Renal pelvis (tissue), 1 donor: ENCODE measurements at regions not wholly inside any gene's neighbourhood (a gene's known extent, or its start where the extent isn't known, plus 50 kb on each side); places are given as distances from the start of the nearest gene placed in this dataset.
A peak's percentile ranks its signal among the peaks of the same experiment; 100 is the strongest.
"Not testable (repeated sequence)": the region's sequence is repeated elsewhere in the genome, so short reads cannot be mapped to it uniquely, and the experiment has no call there.

Experiments used
- DNase-seq: peaks from one replicate; pipeline ENCODE4 v3.0.0-alpha.2; 2013

DNA sequence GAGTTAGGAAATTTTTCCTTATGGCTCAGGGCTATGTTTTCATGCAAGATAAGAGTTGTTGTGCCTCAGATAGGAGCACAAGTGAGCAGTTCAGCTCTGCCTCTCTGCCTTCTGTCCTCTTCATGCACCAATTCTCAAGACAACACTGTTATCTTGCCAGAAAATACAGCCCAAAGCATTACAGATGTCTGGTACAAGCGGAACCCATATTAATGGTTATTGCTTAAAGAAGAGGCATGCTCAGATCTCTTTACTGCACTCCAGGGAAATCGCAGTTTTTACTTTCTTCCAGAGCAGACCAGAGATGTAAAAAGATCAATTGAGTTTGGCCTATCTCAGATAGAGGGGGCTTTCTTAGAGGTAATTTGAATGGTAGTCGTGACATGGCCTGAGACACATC, 361.6 kb upstream of the WWC1 start:
- no peak for DNase-seq

DNA sequence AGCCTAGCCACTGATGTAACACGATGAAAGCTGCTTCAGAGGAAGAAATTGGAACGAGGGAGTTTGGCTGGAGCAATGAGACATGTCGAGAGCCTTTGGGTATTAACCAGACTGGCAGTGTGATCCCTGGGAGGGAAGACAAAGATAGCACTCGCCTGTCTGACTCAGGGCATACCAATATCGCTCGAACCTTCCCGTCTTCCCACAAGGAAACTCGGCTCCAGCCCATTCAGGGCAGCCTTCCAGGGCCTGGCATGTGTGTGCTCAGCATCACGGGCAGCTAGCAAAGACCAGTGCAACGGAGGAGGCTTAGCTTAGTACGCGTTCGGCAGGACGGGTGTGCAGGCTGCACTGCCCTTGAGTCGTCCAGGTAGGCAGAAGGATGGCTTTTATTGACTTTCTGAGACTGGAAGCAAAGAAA, 356.9 kb upstream of the WWC1 start:
- DNase-seq, result no peak

DNA sequence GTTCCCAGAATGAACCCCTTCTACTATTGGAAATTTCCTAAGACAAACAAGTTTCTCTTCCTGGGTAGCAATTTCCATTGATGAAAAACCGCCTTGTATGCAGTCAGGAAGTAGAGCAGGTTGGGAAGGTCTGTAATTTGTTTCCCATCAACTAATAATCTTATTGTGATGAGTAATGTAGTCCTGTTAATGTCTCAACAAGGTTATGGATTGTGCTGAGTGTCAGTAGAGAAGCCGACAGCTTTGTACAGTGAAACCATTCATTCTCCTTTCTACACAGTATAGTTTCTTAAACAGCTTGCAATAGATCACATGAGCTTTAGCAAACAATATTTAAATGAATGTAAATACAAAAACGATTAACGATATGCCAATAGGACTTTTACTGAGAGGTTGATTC, 355.4 kb upstream of the WWC1 start:
- DNase-seq, result no peak

DNA sequence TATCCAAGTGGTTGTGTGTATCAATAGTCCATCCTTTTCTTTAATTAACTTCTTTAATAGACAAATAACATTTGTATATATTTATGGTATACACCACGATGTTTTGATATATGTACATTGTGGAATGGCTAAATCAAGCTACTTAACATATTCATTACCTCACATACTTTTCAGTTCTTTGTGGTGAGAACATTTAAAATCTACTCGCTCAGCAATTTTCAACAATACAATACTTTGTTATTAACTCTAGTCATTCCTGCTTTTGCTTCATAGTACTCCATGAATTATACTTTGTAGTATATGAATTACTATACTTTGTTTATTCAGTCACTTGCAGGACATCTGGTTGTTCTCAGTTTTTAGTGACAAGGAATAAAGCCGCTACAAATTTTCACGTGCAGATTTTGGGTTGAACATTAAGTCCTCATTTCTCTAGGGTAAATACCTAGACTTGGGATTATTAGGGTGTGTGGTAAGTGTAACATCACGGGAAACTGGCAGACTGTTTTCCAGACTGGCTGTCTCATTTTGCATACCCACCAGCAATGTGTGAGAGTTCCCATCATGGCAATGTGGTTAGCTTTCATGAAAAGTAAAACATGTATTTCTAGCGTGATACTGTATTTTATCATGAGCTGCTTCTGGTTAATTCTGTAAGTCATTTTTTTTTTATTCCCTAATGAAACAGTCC, 354.4 kb upstream of the WWC1 start:
- no peak for DNase-seq

DNA sequence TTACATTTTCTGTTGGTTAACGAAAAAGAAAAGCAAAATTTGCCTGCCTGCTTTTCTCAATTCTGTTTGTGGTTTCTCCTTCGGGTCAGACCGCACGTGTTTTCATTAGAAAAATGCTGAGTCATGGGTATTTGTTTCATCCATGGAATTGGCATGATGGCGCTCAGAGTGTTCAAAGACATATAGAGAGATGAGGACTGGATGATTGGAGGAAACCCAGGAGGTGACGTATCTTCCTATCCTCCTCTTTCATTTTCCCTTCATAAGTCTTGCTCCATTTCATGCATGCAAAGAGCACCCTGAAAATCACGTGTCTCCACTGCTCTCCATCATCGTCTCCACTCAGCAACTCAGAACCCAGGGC, 353.8 kb upstream of the WWC1 start:
- no peak for DNase-seq

DNA sequence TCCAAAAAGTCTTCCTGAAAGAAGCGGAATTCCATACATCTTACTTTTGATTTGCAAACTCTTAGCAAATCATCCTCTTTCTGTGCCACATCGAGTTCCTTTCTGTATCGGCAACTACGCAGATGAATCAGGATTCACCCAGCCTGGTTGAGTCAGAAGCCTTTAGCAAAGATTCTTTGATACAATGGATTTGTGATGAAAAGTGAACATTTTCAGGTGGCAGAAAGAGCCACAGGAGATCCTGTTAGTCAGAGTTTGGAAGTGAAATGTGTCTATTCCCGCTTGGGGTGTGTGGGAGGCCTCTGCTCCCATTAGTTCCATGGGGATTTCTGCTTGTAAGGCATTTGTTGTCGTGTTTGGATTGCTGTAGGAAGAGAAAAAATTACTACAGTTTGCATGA, 351.8 kb upstream of the WWC1 start:
- no peak for DNase-seq

DNA sequence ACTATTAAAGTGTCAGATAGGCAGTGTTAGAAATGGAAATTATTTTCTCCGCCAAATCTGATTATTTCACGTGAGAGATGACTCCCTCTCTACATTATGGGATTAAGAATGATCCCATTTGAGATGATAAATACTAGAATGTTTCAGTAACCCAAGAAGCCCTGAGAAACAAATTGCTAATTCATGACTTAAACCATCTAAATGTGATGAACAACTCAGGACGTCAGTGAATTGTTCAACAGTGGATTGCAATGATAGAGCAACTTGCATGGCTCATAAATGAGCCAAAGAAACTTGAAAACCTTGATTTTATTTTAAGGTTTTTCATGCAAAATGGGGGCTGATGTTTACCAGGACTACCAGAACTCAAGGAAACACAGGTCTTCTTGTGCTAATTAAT, 350.5 kb upstream of the WWC1 start:
- DNase-seq, result no peak

DNA sequence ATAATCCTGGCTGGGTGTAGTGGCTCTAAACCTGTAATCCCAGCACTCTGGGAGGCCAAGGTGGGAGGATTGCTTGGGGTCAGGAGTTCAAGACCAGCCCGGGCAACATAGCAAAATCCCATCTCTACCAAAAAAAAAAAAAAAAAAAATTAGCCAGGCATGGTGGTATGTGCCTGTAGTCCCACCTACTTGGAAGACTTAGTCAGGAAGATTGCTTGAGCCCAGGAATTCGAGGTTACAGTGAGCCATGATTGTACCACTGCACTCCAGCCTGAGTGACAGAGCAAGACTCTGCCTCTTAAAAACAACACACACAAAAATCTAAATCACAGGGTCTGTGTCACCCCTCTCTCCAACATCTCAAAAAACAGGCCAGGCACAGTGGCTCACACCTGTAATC, 349.9 kb upstream of the WWC1 start:
- DNase-seq, result not testable (repeated sequence)

DNA sequence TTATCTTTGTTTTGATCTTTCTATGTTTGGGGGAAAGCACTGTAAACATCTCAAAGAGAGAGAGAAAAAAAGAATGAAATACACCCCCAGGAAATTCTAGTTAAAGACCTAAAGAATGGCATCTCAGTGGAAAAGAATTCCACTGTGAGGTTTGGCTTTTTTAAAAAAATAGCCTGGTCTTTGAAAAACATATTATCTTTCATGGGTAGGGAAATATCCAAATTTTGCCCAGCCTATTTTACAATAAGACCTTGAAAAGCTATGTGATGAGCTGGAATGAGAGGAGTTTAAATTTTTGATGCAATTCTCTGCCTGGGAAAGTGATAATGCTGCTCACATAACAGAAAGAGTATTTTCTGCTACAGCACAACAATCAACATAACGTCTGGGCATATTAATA, 348.1 kb upstream of the WWC1 start:
- DNase-seq, result no peak

DNA sequence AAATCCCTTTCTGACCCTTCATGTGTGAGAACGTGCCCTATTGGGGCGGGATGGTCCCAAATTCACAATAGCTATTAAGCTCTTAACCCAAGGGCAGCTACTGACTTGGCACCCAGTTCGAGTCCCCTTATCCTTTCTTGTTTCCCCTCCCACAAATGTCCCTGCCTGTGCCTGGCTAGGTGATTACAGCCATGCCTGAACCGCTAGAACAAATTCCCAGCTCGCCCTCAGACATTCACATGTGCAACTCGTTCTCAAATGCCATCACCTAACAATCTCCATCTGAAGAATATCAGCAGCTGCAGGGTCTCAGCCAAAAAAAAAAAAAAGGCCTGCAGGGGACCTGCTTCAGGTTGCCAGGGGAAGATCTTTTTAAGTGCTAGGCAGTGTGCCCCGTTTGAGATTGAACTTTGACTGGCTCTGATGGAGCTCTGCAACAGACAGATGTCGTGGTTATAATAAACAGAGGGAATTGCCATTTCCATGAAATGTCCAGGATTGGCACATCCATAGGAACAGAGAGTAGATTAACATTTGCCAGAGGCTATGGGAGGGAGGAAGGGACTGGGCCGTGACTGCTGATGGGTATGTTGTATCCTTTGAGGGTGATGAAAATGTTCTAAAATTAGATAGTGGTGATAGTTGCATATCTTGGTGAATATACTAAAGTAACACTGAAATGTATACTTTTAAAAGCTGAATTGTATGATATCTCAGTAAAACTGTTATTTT, 347.2 kb upstream of the WWC1 start:
- no peak for DNase-seq

DNA sequence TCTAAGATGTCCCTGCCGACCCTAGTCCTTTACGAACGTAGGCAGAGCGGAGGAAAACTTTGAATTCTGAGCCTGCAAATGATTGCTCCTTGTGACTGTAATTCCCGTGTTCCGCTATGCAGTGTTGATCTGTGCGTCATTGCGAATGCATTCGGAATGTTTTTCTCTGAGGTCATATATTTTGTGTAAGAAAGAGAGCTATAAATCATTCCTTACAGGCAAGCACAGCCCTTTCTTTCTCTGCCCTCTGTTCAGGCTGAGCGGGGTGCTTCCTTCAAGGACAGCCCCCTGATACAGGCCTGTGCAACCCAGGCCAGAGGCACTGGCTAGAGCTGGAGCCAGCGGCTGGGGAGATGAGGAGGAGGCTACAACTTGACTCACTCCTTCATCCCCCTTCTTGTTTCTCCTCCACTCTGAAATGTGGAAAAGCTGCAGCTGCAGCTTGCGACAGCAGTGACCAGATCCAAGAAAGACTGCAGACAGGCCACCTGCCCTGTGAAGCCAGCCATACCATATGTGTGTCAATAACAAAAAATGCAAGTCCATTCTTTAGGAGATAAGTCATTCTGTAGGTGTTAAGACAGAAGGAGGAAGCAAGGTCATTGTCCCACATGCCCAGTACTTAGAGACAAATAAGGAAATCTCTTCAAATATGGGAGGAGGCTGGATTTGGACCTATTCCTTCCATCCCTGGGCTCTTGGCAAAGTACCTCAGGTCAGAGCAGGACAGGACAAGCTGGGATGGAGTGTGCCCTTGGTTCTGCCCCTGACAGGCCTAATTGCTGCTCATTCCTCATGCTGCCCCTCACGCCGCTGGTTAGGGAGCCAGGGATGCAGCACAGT, 345.7 kb upstream of the WWC1 start:
- peak; percentile 73 for DNase-seq

DNA sequence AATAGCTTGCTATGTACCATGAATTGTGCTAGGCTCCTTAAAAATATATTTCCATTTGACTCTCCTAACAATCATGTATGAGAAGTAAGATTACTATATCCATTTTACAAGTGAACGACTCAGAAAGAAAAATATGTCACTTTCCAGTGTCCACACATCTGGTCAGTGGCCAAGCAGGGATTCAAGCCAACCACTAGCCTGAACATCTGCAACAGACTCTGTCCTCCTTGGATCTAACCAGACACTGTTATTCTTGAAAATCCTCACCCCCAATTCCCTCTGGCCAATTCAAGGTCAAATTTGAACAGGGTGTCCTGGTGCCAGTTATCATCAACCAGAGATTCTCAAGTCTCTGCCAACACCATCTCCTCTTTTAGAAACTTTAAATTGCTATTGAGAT, 344.1 kb upstream of the WWC1 start:
- no peak for DNase-seq

DNA sequence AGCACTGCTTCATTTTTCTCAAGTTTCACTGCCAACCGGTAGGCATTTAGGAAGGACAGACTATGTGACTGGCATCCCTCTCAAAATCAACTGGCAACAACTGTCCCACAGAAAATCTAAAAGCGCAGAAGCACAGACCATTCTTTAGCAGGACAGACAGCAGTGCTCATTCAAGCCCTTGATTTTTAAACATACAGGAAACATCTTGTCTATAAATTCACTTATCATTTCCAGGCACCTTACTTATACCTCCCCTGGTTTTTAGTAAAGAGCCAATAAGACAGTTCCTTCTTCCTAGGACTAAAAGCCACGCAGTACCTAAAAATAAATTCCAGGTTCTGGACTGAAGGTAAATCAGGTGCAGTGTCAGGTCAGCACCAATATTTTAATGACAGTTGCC, 343.2 kb upstream of the WWC1 start:
- no peak for DNase-seq

DNA sequence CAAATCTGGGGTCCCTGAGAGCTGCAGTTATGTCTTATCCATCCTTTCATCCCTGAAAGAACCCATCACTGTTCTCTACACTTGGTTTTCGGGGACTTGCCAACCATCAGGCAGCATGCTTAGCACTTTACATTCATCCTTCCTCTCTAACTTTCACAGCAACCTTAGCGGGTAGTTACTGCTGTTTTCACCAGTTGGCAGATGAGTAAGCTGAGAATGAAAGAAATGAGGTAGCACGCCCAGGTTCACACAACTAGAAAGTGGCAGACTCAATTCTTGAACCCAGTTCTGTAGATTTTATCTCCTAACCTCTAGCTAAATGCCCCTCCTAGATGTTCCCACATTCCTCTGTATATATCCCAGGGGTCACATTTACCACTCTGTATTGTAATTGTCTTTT, 342.0 kb upstream of the WWC1 start:
- DNase-seq, result no peak

DNA sequence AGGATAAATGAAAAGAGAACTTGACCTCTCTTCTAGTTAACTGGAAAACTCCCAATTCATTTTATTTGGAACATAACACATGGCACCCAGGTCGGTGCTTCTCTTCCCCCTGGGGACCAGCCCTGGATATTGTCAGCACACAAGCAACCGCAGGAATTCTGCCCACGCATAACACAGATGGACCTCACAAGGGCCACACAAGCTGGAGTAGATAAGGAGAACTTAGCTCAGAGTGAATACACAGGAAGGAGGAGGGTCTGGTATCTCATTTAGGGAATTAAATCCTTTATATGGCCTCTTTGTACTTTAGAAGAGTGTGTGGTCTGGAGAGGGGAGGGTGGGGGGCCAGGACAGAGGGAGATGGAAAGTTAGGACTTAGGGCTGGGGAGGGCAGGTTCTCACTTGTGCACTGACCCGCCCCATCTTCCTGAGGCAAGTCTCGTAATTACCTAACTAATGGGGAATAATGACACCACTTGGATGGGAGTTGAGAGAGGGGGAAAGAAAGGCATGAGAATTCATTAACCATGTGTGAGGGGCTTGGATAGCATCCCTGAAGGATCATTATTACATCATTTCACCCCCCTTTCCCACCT, 341.2 kb upstream of the WWC1 start:
- DNase-seq, result no peak

DNA sequence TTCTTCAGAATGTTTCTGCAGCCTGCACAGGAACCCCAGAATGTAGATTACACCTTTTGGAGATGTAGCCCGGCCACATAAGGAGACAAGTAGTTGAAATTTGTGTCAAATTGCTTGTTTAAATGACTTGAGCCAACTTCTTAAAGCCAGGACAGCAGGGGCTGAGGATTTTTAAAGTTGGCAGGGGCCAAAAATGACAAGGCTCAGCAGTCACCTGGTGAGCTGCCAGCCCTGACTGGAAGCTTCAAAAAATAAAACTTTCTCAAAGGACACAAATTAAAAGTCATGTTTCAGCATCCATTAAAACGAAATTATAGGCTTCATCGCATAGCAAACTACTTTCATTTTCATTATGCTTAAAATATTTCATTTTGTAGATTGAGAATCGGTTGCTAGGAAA, 340.3 kb upstream of the WWC1 start:
- DNase-seq, result no peak

DNA sequence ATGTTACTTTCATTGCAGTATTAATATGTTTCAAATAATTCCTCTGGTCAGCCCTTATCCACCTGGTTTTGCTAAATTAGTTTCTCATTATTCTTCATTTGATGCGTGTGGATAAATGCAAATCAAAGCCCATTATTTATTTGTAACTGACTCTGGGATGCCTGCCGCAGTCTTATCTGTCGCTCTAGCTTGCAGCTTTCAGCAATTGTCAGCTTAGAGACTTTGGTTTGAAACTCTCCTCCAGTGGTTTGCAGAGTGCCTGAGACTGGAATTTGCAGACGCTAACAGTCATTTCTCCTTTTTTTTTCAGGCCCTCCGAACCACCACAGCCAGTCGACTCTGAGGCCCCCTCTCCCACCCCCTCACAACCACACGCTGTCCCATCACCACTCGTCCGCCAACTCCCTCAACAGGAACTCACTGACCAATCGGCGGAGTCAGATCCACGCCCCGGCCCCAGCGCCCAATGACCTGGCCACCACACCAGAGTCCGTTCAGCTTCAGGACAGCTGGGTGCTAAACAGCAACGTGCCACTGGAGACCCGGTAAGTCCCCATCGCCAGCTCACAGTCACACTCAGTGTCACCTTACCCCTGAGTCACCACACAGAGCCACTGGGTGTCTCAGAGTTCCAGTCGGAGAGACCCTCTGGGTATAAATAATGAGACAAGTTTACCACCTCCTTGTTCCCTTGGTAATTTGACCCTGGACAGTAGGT, 339.0 kb upstream of the WWC1 start:
- peak; percentile 48 for DNase-seq

DNA sequence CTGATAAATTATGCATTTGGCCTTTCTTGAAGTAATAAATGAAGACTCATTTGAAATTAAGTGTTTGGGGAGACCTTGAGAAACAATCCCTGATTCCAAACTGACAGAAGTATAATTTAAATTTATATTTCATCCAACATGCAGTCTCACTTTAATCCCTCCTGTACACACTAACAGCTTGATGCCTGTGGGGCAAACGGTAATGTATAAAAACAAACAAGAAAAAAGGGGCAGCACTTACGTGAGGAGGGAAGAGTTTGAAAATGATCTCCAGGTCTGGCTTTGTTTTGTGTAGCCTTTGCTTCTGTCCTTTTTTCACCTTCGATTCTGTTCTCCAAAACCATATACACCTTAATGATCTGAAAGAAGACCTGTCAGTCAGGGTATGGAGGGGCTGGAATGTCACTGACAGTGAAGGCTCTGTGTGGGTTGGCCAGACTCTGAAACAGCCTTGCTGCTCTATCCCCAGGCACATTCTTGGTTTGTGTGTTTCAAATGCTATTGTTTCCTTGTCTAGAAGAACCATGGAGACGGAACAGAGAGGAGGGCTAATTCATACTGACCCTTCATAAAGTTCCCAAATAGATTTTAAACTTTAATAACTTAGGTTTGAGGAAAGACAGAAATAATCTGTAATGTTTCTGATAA, 338.2 kb upstream of the WWC1 start:
- no peak for DNase-seq

DNA sequence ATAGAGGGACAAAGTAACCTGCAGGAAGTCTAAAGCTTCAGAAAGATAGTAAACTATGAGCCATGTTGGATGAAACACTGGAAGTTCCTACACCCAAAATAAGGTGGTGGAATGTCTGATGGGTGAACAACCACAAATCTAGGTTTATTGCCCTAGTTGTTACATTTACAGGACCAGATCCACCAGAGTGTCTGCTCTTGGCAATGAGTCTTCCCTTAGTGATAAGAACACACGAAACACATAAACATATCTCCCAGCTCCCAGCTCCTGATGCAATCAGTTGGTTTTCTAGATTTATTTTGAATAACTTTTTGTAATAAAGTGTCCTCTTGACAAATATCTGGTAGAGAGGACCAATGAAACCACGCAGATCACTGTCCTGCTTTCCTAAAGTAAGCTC, 329.7 kb upstream of the WWC1 start:
- DNase-seq, result no peak

DNA sequence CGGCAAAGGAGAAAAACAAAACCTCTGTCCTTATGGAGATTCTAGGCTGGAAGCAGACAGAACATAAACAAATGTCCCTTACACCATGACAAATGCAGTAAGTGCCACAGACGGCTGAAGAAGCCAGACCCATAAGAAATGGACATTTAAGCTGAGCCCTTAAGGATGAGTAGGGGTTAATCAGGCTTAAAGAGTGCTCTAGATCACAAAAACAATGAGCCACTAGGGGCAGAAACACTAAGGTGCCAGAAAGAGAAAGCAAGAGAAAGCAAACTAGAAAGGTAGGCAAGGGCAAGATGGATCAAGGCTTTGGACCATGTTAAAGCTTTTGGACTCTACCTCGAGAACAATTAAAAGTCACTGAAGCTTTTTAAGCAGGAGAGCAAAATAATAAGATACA, 326.9 kb upstream of the WWC1 start:
- DNase-seq, result no peak

DNA sequence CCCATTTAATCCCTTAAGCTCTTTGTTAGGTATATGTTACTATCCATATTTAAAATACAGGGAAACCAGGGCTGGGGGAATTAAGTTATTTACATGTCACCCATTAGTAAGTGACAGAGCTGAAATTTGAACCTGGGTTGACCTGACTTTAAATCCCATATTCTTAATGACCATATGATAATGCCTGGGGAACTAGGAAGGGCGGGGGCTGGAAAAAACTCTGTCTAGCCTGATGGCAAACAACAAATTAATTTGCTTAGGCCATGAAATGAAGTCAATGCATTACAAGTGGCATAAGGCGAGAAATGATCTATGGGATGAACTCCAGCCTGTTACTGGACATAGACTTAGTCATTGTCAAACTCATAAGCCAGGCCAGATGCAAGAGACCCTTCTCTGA, 325.7 kb upstream of the WWC1 start:
- no peak for DNase-seq

DNA sequence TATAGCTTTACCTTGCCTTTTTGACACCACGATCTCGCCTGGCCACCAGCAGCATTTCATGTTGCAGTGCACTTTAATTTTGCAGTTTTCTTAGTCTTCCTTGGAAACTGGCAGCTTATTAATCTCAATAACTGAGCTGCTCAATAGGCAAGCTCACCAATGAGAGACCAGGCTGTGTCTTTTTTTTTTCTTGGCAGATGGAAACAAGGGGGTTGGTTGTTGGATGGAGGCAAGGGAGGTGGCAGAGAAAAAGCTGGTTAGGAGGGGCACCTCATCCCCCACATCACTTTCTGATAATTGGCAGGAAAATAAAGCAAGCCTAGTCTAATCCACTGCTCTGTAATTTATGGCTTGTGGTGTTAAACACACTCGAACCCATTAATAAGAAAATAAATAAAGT, 324.5 kb upstream of the WWC1 start:
- DNase-seq, result no peak
